Ishikawa (cell line): ENCODE measurements at regions not wholly inside any gene's neighbourhood (a gene's known extent, or its start where the extent isn't known, plus 50 kb on each side); places are given as distances from the start of the nearest gene placed in this dataset.

Experiments used
- CEBPB ChIP-seq: IDR thresholded peaks from 2 replicates; pipeline ENCODE4 v1.6.1; 2012
- CREB1 ChIP-seq: IDR thresholded peaks from 2 replicates; pipeline ENCODE4 v1.6.1; 2012; ENCODE audit warnings: low read depth
- EGR1 ChIP-seq: IDR thresholded peaks from 2 replicates; pipeline ENCODE4 v1.6.1; 2012
- FOXM1 ChIP-seq: IDR thresholded peaks from 2 replicates; pipeline ENCODE4 v1.6.1; 2012; ENCODE audit warnings: low read depth, borderline replicate concordance
- NFIC ChIP-seq: IDR thresholded peaks from 2 replicates; pipeline ENCODE4 v1.6.1; 2012
- RAD21 ChIP-seq: IDR thresholded peaks from 2 replicates; pipeline ENCODE4 v1.6.1; 2012; ENCODE audit warnings: low read depth
- TAF1 ChIP-seq: IDR thresholded peaks from 2 replicates; pipeline ENCODE4 v1.6.1; 2012; ENCODE audit warnings: low read depth, mild to moderate bottlenecking
- TCF12 ChIP-seq: IDR thresholded peaks from 2 replicates; pipeline ENCODE4 v1.6.1; 2012; ENCODE audit warnings: low read depth
- YY1 ChIP-seq: IDR thresholded peaks from 2 replicates; pipeline ENCODE4 v1.6.1; 2012; ENCODE audit warnings: low read depth
- TF ChIP-seq, protein P1 (sequence below): IDR thresholded peaks from 2 replicates; pipeline ENCODE4 v1.6.1; 2012; ENCODE audit warnings: low read depth, mild to moderate bottlenecking
- TF ChIP-seq, protein P2 (sequence below): IDR thresholded peaks from 2 replicates; pipeline ENCODE4 v1.6.1; 2012
- TF ChIP-seq, protein P3 (sequence below): IDR thresholded peaks from 2 replicates; pipeline ENCODE4 v1.6.1; 2012

DNA sequence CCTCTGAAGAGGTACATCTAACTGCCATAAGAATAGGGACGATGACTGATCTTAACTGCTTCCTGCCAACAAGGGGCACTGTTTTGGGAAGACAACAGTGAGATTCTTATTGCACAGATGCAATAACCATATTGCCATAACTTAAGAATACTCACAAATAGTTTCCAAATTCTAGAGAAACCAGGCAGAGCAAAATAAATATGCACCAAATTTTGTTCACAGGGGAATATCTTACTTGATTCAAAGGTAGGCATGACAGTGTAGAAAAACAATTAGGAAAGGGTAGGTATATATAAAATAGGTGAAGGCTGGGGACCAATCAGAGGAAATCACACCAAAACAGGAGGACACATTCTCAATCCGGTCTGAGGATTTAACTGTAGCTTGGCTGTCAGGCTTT is 49.9 kb upstream of the CST7 start:
- TF ChIP-seq, protein P1, sequence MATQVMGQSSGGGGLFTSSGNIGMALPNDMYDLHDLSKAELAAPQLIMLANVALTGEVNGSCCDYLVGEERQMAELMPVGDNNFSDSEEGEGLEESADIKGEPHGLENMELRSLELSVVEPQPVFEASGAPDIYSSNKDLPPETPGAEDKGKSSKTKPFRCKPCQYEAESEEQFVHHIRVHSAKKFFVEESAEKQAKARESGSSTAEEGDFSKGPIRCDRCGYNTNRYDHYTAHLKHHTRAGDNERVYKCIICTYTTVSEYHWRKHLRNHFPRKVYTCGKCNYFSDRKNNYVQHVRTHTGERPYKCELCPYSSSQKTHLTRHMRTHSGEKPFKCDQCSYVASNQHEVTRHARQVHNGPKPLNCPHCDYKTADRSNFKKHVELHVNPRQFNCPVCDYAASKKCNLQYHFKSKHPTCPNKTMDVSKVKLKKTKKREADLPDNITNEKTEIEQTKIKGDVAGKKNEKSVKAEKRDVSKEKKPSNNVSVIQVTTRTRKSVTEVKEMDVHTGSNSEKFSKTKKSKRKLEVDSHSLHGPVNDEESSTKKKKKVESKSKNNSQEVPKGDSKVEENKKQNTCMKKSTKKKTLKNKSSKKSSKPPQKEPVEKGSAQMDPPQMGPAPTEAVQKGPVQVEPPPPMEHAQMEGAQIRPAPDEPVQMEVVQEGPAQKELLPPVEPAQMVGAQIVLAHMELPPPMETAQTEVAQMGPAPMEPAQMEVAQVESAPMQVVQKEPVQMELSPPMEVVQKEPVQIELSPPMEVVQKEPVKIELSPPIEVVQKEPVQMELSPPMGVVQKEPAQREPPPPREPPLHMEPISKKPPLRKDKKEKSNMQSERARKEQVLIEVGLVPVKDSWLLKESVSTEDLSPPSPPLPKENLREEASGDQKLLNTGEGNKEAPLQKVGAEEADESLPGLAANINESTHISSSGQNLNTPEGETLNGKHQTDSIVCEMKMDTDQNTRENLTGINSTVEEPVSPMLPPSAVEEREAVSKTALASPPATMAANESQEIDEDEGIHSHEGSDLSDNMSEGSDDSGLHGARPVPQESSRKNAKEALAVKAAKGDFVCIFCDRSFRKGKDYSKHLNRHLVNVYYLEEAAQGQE = no peak
- TF ChIP-seq YY1 (no peak), TCF12 (no peak), CREB1 (no peak), FOXM1 (no peak), TAF1 (no peak), RAD21 (no peak), NFIC (no peak), EGR1 (no peak), CEBPB (no peak)
- TF ChIP-seq, protein P2, sequence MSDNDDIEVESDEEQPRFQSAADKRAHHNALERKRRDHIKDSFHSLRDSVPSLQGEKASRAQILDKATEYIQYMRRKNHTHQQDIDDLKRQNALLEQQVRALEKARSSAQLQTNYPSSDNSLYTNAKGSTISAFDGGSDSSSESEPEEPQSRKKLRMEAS = no peak
- TF ChIP-seq, protein P3, sequence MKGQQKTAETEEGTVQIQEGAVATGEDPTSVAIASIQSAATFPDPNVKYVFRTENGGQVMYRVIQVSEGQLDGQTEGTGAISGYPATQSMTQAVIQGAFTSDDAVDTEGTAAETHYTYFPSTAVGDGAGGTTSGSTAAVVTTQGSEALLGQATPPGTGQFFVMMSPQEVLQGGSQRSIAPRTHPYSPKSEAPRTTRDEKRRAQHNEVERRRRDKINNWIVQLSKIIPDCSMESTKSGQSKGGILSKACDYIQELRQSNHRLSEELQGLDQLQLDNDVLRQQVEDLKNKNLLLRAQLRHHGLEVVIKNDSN = no peak
